HFF-Myc (cell line): ENCODE measurements at regions not wholly inside any gene's neighbourhood (a gene's known extent, or its start where the extent isn't known, plus 50 kb on each side); places are given as distances from the start of the nearest gene placed in this dataset.

ENCODE experiments used
- DNase-seq: peaks from one replicate; pipeline ENCODE4 v3.0.0-alpha.2; 2011; ENCODE audit warnings: low read depth; ENCODE audit errors: extremely low read depth
- H3K4me3 ChIP-seq: replicated peaks from 2 replicates; pipeline ENCODE4 v1.5.1; 2011; ENCODE audit warnings: low read depth, mild to moderate bottlenecking, control low read depth, low read length
- TF ChIP-seq, protein P1 (sequence below): IDR thresholded peaks from 2 replicates; pipeline ENCODE4 v1.5.1; 2012; ENCODE audit warnings: mild to moderate bottlenecking, low read depth, low read length, control low read depth; ENCODE audit errors: missing control alignments

DNA sequence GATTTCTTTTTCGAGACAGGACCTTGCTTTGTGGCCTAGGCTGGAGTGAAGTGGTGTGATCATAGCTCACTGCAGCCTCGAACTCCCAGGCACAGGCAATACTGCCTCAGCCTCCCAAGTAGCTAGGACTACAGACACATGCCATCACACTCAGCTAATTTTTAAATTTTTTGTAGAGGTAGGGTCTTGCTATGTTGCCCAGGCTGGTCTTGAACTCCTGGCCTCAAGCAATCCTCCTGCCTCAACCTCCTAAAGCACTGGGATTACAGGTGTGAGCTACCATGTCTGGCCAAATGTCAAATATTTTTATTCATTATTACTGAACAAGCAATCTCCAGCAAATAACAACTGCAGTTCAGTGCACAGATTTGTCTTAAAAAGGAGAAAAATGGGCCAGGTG is 131.7 kb upstream of the IFNGR1 start:
- TF ChIP-seq, protein P1, sequence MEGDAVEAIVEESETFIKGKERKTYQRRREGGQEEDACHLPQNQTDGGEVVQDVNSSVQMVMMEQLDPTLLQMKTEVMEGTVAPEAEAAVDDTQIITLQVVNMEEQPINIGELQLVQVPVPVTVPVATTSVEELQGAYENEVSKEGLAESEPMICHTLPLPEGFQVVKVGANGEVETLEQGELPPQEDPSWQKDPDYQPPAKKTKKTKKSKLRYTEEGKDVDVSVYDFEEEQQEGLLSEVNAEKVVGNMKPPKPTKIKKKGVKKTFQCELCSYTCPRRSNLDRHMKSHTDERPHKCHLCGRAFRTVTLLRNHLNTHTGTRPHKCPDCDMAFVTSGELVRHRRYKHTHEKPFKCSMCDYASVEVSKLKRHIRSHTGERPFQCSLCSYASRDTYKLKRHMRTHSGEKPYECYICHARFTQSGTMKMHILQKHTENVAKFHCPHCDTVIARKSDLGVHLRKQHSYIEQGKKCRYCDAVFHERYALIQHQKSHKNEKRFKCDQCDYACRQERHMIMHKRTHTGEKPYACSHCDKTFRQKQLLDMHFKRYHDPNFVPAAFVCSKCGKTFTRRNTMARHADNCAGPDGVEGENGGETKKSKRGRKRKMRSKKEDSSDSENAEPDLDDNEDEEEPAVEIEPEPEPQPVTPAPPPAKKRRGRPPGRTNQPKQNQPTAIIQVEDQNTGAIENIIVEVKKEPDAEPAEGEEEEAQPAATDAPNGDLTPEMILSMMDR: no peak
- DNase-seq: no peak
- no peak overlapping the region for H3K4me3 ChIP-seq

GRCh38 chr6:137349856-137350830 is 131.0 kb upstream of the IFNGR1 start:
- no peak for DNase-seq
- H3K4me3 ChIP-seq: no peak overlapping the region
- TF ChIP-seq, protein P1: no peak

DNA sequence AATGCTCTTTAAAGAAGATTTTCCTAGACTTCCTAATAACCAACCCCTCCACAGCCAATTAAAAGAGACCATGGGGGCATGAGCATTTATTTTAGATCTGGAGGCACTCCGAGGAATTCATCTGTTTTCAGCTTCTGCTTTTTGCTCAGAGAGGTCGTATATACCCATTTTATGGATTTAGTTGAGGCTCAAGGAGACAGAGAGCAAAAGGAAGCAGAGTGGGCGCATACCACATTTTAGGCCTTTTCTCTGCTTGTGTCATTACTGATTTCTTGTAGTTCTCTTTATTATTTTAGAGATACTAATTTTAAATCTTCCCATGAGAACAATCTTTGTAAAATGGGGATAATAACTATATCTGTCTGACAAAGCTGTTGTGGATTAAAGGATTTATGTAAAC is 129.6 kb upstream of the IFNGR1 start:
- DNase-seq: no peak
- no peak overlapping the region for H3K4me3 ChIP-seq
- TF ChIP-seq, protein P1: no peak

DNA sequence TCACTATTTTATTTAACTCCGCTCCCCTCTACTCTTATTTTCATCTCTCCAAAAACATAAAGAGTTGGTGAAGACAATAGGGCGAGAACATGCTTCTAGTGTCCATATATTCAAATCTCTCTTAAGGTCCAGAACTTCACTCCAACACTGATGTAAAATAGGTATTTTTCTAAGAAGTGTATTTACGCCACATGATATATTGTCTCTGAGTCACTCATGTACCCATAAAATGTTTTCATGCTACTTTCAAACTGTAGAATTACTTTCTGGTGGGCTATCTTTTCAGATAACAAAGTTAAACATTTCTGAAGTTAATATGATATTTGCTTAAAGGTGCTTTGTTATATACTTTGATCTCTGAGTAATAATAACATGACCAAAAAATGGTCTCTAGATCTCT is 124.1 kb upstream of the IFNGR1 start:
- TF ChIP-seq, protein P1: no peak
- no peak overlapping the region for H3K4me3 ChIP-seq

GRCh38 chr6:137342607-137343190 is 123.5 kb upstream of the IFNGR1 start:
- no peak overlapping the region for H3K4me3 ChIP-seq
- DNase-seq: no peak
- TF ChIP-seq, protein P1: no peak

More for the DNA sequence above, 124.1 kb upstream of the IFNGR1 start:
- no peak for DNase-seq

DNA sequence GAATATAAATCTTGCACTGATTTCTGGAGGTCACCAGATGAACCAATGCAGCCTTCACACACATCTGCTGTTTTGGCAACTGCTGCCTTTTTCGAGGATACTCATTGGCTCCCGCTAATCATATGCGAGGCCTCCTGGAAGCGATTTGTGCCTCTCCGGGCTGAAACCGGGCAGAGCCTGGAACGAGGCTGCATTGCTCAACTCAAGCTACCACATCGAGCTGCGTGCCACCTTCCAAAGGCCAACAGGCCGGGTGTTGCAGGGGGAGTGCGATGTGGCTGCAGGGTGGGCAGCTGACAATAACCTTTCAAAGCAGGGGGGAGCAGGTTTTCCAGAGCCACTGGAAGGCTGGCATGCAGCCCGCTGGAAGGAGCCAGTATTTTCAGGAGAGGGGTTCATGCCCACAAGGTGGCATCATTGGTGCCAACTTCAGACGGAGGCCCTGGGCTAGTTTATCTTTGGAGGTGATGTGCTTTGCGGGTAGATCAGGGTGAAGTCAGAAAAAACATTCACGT is 122.6 kb upstream of the IFNGR1 start:
- H3K4me3 ChIP-seq: no peak overlapping the region
- TF ChIP-seq, protein P1: peak; percentile 8
- peak; percentile 22 for DNase-seq
